GM21381 (cell line): ENCODE measurements at regions not wholly inside any gene's neighbourhood (a gene's known extent, or its start where the extent isn't known, plus 50 kb on each side); places are given as distances from the start of the nearest gene placed in this dataset.

Experiments
- ATAC-seq: cut with Tn5 transposase; IDR thresholded peaks from one replicate; pipeline ENCODE4 v1.9.1; 2021; ENCODE audit warnings: mild to moderate bottlenecking, moderate library complexity; ENCODE audit not compliant: unreplicated experiment

- ATAC-seq, result no peak
Observed at GRCh38 chr14:39946807-39947206, 514.6 kb upstream of the FBXO33 start.

DNA sequence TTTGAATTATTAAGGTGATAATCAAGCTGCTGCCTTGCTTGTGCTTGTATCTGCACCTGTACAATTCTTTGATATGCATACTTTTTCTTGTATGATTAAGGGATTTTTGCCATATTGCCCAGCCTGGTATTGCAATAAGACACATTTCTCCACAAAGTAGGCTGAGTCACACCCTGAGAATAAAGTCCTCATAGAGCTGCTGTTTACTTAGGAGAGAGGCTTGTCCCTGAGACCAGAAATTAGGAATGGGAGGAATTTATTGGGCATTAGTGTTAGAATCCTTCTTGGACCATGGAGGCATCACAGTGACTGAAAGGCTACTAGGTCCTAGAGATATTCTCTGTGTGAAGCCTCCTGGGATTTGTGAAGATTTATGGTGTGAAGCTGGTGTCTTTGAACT, 506.8 kb upstream of the FBXO33 start:
- ATAC-seq, result no peak

- peak; percentile 86 for ATAC-seq
Observed at GRCh38 chr14:39912192-39913100, 480.2 kb upstream of the FBXO33 start.

- no peak for ATAC-seq
Observed at GRCh38 chr14:39897657-39898056, 465.4 kb upstream of the FBXO33 start.

GRCh38 chr14:39890026-39890425, 457.8 kb upstream of the FBXO33 start:
- no peak for ATAC-seq

DNA sequence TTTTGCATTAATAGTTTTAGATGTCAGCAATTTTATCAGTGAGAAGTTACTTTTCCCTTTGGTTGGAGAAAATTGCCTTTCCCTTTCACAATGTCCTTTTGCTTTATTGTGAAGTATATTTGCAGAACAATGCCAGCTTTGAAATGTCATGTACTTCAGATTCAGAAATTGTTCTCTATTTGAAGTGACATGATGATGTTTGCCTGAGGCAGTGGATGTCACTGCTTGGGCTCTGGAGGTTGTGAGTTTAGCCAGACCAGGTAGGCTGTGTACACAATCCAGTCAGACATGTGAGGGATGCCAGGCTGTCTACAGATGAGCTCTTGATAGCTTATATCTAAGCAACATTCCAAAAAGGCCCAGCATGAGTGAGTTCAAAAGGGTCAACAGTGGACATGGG, 451.9 kb upstream of the FBXO33 start:
- ATAC-seq, result no peak

- ATAC-seq, result no peak
Observed at GRCh38 chr14:39880965-39881364, 448.7 kb upstream of the FBXO33 start.

- no peak for ATAC-seq
Observed at GRCh38 chr14:39880106-39880695, 448.0 kb upstream of the FBXO33 start.

- ATAC-seq, result no peak
Observed at GRCh38 chr14:39877577-39878190, 445.5 kb upstream of the FBXO33 start.

DNA sequence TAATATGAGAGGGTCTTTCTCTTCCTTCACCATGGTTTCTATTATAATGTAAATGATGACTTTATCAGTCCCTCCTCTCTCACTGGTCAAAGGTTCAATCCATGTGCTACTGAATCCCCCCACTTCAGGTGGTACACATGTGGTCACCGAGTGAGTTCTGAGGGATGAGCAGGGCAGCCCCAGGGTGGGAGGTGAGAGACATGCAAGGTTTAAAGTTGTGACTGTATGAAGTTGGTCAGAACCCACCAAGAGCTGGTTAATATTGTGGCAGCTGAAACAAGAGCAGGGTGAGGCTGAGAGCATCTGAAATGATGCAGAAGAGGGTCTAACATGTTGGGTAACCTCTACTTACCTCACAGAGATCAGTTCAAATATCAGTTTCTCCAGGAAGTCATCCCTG, 444.7 kb upstream of the FBXO33 start:
- ATAC-seq, result peak; percentile 39

GRCh38 chr14:39875028-39875427, 442.8 kb upstream of the FBXO33 start:
- no peak for ATAC-seq

- ATAC-seq, result no peak
Observed at GRCh38 chr14:39873791-39874190, 441.6 kb upstream of the FBXO33 start.

- no peak for ATAC-seq
Observed at GRCh38 chr14:39868949-39869348, 436.7 kb upstream of the FBXO33 start.

- ATAC-seq, result no peak
Observed at GRCh38 chr14:39868251-39868650, 436.0 kb upstream of the FBXO33 start.

DNA sequence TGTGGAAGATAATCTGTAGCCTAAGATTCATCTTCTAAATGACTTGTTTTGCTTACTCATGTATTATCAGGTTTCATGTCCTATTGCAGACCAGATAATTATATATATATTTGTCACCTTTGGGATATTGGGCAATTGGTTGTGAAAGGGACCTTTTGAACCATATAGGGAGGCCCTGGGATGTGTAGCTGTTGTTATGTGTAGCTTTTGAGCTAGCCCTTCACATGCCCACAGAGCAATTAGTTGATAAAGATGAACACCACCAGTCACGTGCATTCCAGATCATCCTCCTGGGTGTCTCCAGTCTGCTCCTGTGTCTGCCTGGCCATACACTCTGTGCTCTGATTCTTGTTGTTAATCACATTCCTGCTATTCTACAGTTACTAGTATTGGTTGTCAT, 431.2 kb upstream of the FBXO33 start:
- ATAC-seq, result no peak

GRCh38 chr14:39861696-39862095, 429.5 kb upstream of the FBXO33 start:
- no peak for ATAC-seq

GRCh38 chr14:39861229-39861600, 429.0 kb upstream of the FBXO33 start:
- no peak for ATAC-seq

DNA sequence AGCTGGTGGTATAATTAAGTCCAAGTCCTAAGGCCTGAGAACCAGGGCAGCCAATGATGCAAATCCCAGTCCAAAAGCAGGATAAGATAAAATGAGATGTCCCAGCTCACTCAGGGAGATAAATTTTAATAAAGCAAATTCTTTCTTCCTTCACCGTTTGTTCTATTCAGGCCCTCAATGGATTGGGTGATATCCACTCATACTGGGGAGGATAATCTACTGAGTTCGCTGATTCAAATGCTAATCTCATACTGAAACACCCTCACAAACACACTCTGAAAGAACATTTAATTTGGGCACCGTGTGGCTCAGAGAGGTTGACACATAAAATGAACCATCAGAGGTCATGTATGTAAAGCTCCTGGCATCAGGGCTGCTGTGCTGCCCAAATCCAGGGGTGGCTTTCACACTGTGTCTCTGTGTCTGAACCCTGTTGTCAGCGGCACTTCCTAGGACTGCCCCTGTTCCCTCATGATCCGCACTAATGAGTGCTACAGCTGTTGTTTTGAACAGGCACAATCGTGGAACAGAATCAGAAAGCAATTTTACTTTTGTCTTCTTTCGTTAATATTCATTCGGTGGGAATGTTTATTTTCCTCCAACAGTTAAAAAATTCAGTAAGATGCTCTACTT, 428.5 kb upstream of the FBXO33 start:
- ATAC-seq, result no peak

DNA sequence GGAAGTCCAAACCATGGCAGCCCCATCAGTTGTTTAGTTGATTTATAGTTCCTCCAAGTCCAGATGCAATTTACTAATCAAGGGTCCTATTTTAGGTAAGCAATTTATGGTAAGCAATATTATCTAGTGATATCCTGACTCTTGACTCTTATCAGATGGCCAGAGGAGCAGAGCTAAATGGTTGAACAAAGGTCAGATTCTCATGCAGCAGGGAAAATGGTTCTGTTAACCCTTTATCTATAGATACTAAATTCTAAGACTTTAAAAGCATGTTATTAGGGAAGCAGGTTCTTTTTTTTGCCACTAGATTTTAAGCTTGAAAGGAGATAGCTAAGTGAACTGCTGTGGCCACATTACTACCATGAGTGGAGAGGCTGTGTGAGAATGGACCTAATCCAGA, 427.1 kb upstream of the FBXO33 start:
- no peak for ATAC-seq

GRCh38 chr14:39857376-39858055, 425.3 kb upstream of the FBXO33 start:
- ATAC-seq, result no peak

- ATAC-seq, result no peak
Observed at GRCh38 chr14:39853441-39853840, 421.2 kb upstream of the FBXO33 start.
